DMS153 treated with DMSO at 0.1 percent for 48 hours (cell line): ENCODE measurements at regions not wholly inside any gene's neighbourhood (a gene's known extent, or its start where the extent isn't known, plus 50 kb on each side); places are given as distances from the start of the nearest gene placed in this dataset.

Experiments
- DNase-seq: peaks from one replicate; lab custom pipeline; 2025; ENCODE audit not compliant: unreplicated experiment; lab: John Stamatoyannopoulos, UW

GRCh38 chr18:40864846-40865245 is 1090.2 kb upstream of the PIK3C3 start:
- no peak for DNase-seq

- DNase-seq, result no peak
Observed at GRCh38 chr18:40863801-40864200, 1091.2 kb upstream of the PIK3C3 start.

- DNase-seq, result no peak
Observed at GRCh38 chr18:40860189-40860588, 1094.8 kb upstream of the PIK3C3 start.

GRCh38 chr18:40855661-40856060 is 1099.4 kb upstream of the PIK3C3 start:
- no peak for DNase-seq

GRCh38 chr18:40852406-40852805 is 1102.6 kb upstream of the PIK3C3 start:
- no peak for DNase-seq

GRCh38 chr18:40851014-40851429 is 1104.0 kb upstream of the PIK3C3 start:
- DNase-seq, result no peak

GRCh38 chr18:40849886-40850285 is 1105.1 kb upstream of the PIK3C3 start:
- DNase-seq, result no peak

GRCh38 chr18:40841467-40841866 is 1113.6 kb upstream of the PIK3C3 start:
- DNase-seq, result no peak

GRCh38 chr18:40841063-40841462 is 1114.0 kb upstream of the PIK3C3 start:
- no peak for DNase-seq

- DNase-seq, result no peak
Observed at GRCh38 chr18:40832362-40832761, 1122.7 kb upstream of the PIK3C3 start.

GRCh38 chr18:40824291-40824690 is 1130.7 kb upstream of the PIK3C3 start:
- DNase-seq, result no peak

- DNase-seq, result no peak
Observed at GRCh38 chr18:40821596-40822243, 1133.3 kb upstream of the PIK3C3 start.

GRCh38 chr18:40812981-40813515 is 1142.0 kb upstream of the PIK3C3 start:
- DNase-seq, result no peak

GRCh38 chr18:40810372-40810771 is 1144.7 kb upstream of the PIK3C3 start:
- no peak for DNase-seq

- DNase-seq, result no peak
Observed at GRCh38 chr18:40789286-40789685, 1165.7 kb upstream of the PIK3C3 start.

GRCh38 chr18:40782453-40783130 is 1172.4 kb upstream of the PIK3C3 start:
- no peak for DNase-seq

- DNase-seq, result no peak
Observed at GRCh38 chr18:40769786-40770185, 1185.2 kb upstream of the PIK3C3 start.

GRCh38 chr18:40760251-40760650 is 1194.8 kb upstream of the PIK3C3 start:
- DNase-seq, result no peak

GRCh38 chr18:40754477-40754876 is 1200.6 kb upstream of the PIK3C3 start:
- no peak for DNase-seq

GRCh38 chr18:40752316-40752715 is 1202.7 kb upstream of the PIK3C3 start:
- no peak for DNase-seq

- DNase-seq, result no peak
Observed at GRCh38 chr18:40751186-40751585, 1203.8 kb upstream of the PIK3C3 start.

GRCh38 chr18:40739029-40739428 is 1216.0 kb upstream of the PIK3C3 start:
- no peak for DNase-seq
